Spleen (tissue), 7 donors: ENCODE measurements at regions not wholly inside any gene's neighbourhood (a gene's known extent, or its start where the extent isn't known, plus 50 kb on each side); places are given as distances from the start of the nearest gene placed in this dataset.
"Not testable (repeated sequence)": the region's sequence is repeated elsewhere in the genome, so short reads cannot be mapped to it uniquely, and the experiment has no call there.

ENCODE experiments used
- CTCF ChIP-seq, 11 experiments: fragments of 200-600 bp in 7 of 11; fragments of 450-650 bp in 4 of 11; sonication (generic) in 4 of 11; IDR thresholded peaks in 8 of 11; conservative IDR thresholded peaks in 3 of 11; 1 replicate in 7 of 11; 2 replicates in 4 of 11; pipeline versions ENCODE4 v1.4.0 to v1.8.0; 2016 to 2021; ENCODE audit warnings: antibody characterized with exemption in 11 of 11, inconsistent platforms in 4 of 11, mild to moderate bottlenecking in 1 of 11
- POLR2A ChIP-seq, 3 donors: fragments of 450-650 bp; IDR thresholded peaks; one replicate each; pipeline ENCODE4 v1.5.1; 2017; ENCODE audit warnings: antibody characterized with exemption in 3 of 3, mild to moderate bottlenecking in 1 of 3
- POLR2AphosphoS5 ChIP-seq, 3 donors: sonication (generic); formaldehyde crosslinking; IDR thresholded peaks; one replicate each; pipeline ENCODE4 v1.5.1; 2017; ENCODE audit warnings: antibody characterized with exemption in 3 of 3
- donor health status: DM: no; HTN: no; CAD: no; lungs with moderate emphysema.
- donor health status: DM: no; HTN: no; CAD: no.
- donor health status: DM: no; HTN: no; CAD: no.

- TF ChIP-seq CTCF (IDR thresholded peaks at IDR 0.05 in 8 of 11, conservative IDR thresholded peaks at IDR 0.05 in 3 of 11); POLR2A (IDR thresholded peaks at IDR 0.05); POLR2AphosphoS5 (IDR thresholded peaks at IDR 0.05): not testable (repeated sequence)
Observed at GRCh38 chr7:65651826-65652592, 220.9 kb upstream of the VKORC1L1 start.
